Trophoblast cell (in vitro differentiated cells and primary cell): ENCODE measurements at regions not wholly inside any gene's neighbourhood (a gene's known extent, or its start where the extent isn't known, plus 50 kb on each side); places are given as distances from the start of the nearest gene placed in this dataset.
A peak's percentile ranks its signal among the peaks of the same experiment; 100 is the strongest.

ENCODE experiments used
- DNase-seq, 2 donors: peaks; one replicate each; pipeline ENCODE4 v3.0.0-alpha.2; 2016
- H2AFZ ChIP-seq: 2 replicates; pipeline ENCODE4 v1.6.1; 2013; ENCODE audit warnings: low read length, moderate library complexity, mild to moderate bottlenecking; ENCODE audit not compliant: insufficient read depth, poor library complexity
- H2AK5ac ChIP-seq: 2 replicates; pipeline ENCODE4 v1.6.1; 2013; ENCODE audit warnings: mild to moderate bottlenecking, low read length
- H2BK120ac ChIP-seq: 2 replicates; pipeline ENCODE4 v1.6.1; 2013; ENCODE audit warnings: low read length, mild to moderate bottlenecking, moderate library complexity; ENCODE audit not compliant: insufficient read depth, poor library complexity
- H2BK12ac ChIP-seq: 2 replicates; pipeline ENCODE4 v1.6.1; 2013; ENCODE audit warnings: mild to moderate bottlenecking, low read length, moderate library complexity
- H2BK5ac ChIP-seq: 2 replicates; pipeline ENCODE4 v1.6.1; 2013; ENCODE audit warnings: low read length, low read depth, moderate library complexity, mild to moderate bottlenecking; ENCODE audit not compliant: poor library complexity
- H3K14ac ChIP-seq: 2 replicates; pipeline ENCODE4 v1.6.1; 2013; ENCODE audit warnings: mild to moderate bottlenecking, low read length
- H3K18ac ChIP-seq: 2 replicates; pipeline ENCODE4 v1.6.1; 2013; ENCODE audit warnings: mild to moderate bottlenecking, low read length
- H3K23ac ChIP-seq: 2 replicates; pipeline ENCODE4 v1.6.1; 2013; ENCODE audit warnings: low read length
- H3K27ac ChIP-seq: 2 replicates; pipeline ENCODE4 v1.5.1; 2013; ENCODE audit warnings: low read depth, mild to moderate bottlenecking, inconsistent platforms, low read length, moderate library complexity
- H3K27me3 ChIP-seq: 2 replicates; pipeline ENCODE4 v1.6.1; 2013; ENCODE audit warnings: inconsistent platforms, mild to moderate bottlenecking, low read length, moderate library complexity; ENCODE audit not compliant: insufficient read depth
- H3K36me3 ChIP-seq, 2 experiments: 1 replicate in 1 of 2; 2 replicates in 1 of 2; pipeline ENCODE4 v1.6.1; 2013; ENCODE audit warnings: low read length in 2 of 2, mild to moderate bottlenecking in 2 of 2, moderate library complexity in 1 of 2; ENCODE audit not compliant: insufficient read depth in 2 of 2, control insufficient read depth in 1 of 2
- H3K4ac ChIP-seq: 2 replicates; pipeline ENCODE4 v1.6.1; 2013; ENCODE audit warnings: low read depth, mild to moderate bottlenecking, low read length, moderate library complexity
- H3K4me1 ChIP-seq, 2 experiments: 1 replicate in 1 of 2; 2 replicates in 1 of 2; pipeline ENCODE4 v1.6.1; 2013; ENCODE audit warnings: low read length in 2 of 2, mild to moderate bottlenecking in 2 of 2, moderate library complexity in 1 of 2; ENCODE audit not compliant: insufficient read depth in 2 of 2, control insufficient read depth in 1 of 2
- H3K4me2 ChIP-seq: 2 replicates; pipeline ENCODE4 v1.6.1; 2013; ENCODE audit warnings: inconsistent platforms, mild to moderate bottlenecking, low read length, moderate library complexity
- H3K4me3 ChIP-seq: 2 replicates; pipeline ENCODE4 v1.5.1; 2013; ENCODE audit warnings: mild to moderate bottlenecking, low read depth, low read length, inconsistent platforms
- H3K79me1 ChIP-seq: one replicate; pipeline ENCODE4 v1.6.1; 2013; ENCODE audit warnings: low read length
- H3K79me2 ChIP-seq: 2 replicates; pipeline ENCODE4 v1.6.1; 2013; ENCODE audit warnings: low read length, mild to moderate bottlenecking; ENCODE audit not compliant: control insufficient read depth, insufficient read depth, poor library complexity
- H3K9ac ChIP-seq: 2 replicates; pipeline ENCODE4 v1.6.1; 2013; ENCODE audit warnings: mild to moderate bottlenecking, low read length
- H3K9me3 ChIP-seq: 2 replicates; pipeline ENCODE4 v1.6.1; 2013; ENCODE audit warnings: low read depth, mild to moderate bottlenecking, control low read depth, inconsistent platforms, low read length; ENCODE audit not compliant: insufficient read depth
- H4K12ac ChIP-seq: 2 replicates; pipeline ENCODE4 v1.6.1; 2013; ENCODE audit warnings: low read depth, mild to moderate bottlenecking, low read length, moderate library complexity
- H4K8ac ChIP-seq: 2 replicates; pipeline ENCODE4 v1.6.1; 2013; ENCODE audit warnings: low read depth, mild to moderate bottlenecking, low read length, moderate library complexity
- H4K91ac ChIP-seq: one replicate; pipeline ENCODE4 v1.6.1; 2013; ENCODE audit warnings: low read depth, mild to moderate bottlenecking, low read length, moderate library complexity
- WGBS: extraction: QIAGEN DNeasy Blood & Tissue Kit; methylation state at CpG from one replicate; pipeline ENCODE4 v1.1.7; 2013; ENCODE audit warnings: missing lambda C conversion rate; ENCODE audit not compliant: insufficient read length, insufficient coverage; ENCODE audit errors: extremely low coverage; 5-methylcytosine and 5-hydroxymethylcytosine counted together

DNA sequence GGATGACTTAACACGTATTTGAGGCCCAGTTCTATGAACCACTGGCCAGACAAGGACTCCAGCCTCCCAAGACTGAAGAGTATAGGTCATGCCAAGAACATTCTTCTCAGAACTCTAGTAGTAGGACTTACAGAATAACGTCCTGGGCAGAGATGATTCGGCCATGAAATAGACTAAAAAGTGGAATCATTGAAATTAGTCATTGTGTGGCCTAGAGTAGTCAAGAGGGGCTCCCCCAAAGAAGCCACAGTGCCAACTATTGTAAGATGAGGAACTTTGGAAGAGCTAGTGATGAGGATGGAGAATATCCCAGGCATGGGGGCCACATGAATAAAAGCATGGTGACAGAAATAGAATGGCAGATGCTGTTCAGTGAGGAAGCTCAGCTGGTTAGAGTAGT is 101.1 kb downstream of the TRIB2 start:
- no peak overlapping the region for H3K4me3 ChIP-seq
- H3K23ac ChIP-seq, result no peak overlapping the region
- H2BK5ac ChIP-seq, result no peak overlapping the region
- no peak overlapping the region for H3K4me2 ChIP-seq
- no peak overlapping the region for H3K27ac ChIP-seq
- no peak overlapping the region for H4K91ac ChIP-seq
- H3K4ac ChIP-seq, result no peak overlapping the region
- H3K18ac ChIP-seq, result no peak overlapping the region
- H3K79me1 ChIP-seq, result no peaks in the 10 kb centered on the region
- no peak overlapping the region for H2BK12ac ChIP-seq
- no peaks in the 10 kb centered on the region for H3K9me3 ChIP-seq
- H3K36me3 ChIP-seq, result no peaks in the 10 kb centered on the region
- H3K9ac ChIP-seq, result no peak overlapping the region
- H2AFZ ChIP-seq, result no peak overlapping the region
- H2AK5ac ChIP-seq, result no peak overlapping the region
- WGBS, result no CpG with 5 or more reads among the region's 3 CpGs
- H2BK120ac ChIP-seq, result no peak overlapping the region
- H3K27me3 ChIP-seq, result no peaks in the 10 kb centered on the region
- DNase-seq, result no peak
- no peak overlapping the region for H4K8ac ChIP-seq
- no peak overlapping the region for H4K12ac ChIP-seq
- H3K79me2 ChIP-seq, result no peaks in the 10 kb centered on the region
- no peaks in the 10 kb centered on the region for H3K4me1 ChIP-seq
- no peak overlapping the region for H3K14ac ChIP-seq

DNA sequence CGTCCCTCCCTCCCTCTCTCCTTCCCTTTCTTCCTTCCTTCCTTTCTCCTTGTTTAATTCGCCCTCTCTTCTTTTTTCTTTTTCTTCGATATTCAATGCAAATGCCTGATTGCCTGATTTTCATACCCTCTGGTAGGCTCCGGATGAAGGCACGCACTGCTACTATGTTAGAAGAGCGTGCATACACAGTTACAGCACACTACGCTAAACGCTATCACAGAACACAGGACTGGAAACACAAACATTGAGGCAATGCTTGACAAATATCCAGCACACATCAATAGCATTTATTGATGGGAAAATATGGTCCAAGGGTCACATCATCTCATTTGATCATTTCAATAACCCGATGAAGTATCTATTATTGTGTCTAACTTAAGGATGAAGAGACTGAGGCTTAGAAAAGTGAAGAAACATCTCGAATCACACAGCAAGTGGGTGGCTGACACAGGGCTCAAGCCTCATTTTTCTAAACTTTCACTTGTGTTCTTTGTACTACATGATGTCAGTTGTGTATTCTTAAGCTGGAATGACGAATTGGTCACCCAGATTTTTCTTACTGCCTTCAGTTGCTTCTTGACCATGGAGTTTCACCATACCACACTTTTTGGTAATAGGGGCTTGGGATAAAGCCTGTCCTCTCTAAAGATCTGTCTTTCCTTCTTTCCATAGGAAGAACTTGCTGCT is 101.8 kb downstream of the TRIB2 start:
- Histone ChIP-seq H2BK12ac (no peak overlapping the region), H3K4me3 (no peak overlapping the region), H3K23ac (no peak overlapping the region), H3K36me3 (no peaks in the 10 kb centered on the region), H2AK5ac (no peak overlapping the region), H3K4me2 (no peak overlapping the region), H3K27me3 (no peaks in the 10 kb centered on the region), H3K79me2 (no peaks in the 10 kb centered on the region), H2AFZ (no peak overlapping the region), H3K9ac (no peak overlapping the region), H4K12ac (no peak overlapping the region), H2BK5ac (no peak overlapping the region), H4K91ac (no peak overlapping the region), H4K8ac (no peak overlapping the region), H3K4ac (no peak overlapping the region), H3K14ac (no peak overlapping the region), H3K79me1 (no peaks in the 10 kb centered on the region), H3K4me1 (no peaks in the 10 kb centered on the region), H3K18ac (no peak overlapping the region), H3K27ac (no peak overlapping the region), H3K9me3 (no peaks in the 10 kb centered on the region), H2BK120ac (no peak overlapping the region)
- no peak for DNase-seq
- WGBS, result no CpG with 5 or more reads among the region's 11 CpGs

DNA sequence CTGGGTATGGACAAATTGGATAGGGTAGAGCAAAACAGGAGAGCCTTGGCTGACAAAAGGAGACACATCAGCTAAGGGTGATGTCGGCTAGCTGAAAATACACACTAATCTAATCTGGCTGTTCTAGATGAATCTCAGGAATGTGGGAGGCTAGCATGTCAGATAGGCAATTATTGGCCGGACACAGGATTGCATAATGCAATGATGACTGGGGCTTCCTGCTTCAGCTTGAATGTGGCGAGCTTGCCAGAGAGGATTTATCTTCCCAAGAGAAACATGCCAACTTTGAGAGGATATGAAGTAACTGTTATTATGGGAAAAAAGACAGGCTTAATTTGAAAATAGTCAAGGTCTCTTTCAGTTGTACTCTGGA is 102.4 kb downstream of the TRIB2 start:
- Histone ChIP-seq H2BK5ac (no peak overlapping the region), H3K36me3 (no peaks in the 10 kb centered on the region), H4K8ac (no peak overlapping the region), H2AK5ac (no peak overlapping the region), H3K4me3 (no peak overlapping the region), H3K9me3 (no peaks in the 10 kb centered on the region), H3K14ac (no peak overlapping the region), H3K18ac (no peak overlapping the region), H3K27ac (no peak overlapping the region), H3K4ac (no peak overlapping the region), H3K9ac (no peak overlapping the region), H4K91ac (no peak overlapping the region), H3K79me1 (no peaks in the 10 kb centered on the region), H2AFZ (no peak overlapping the region), H3K4me2 (no peak overlapping the region), H3K27me3 (no peaks in the 10 kb centered on the region), H2BK120ac (no peak overlapping the region), H3K4me1 (no peaks in the 10 kb centered on the region), H4K12ac (no peak overlapping the region), H2BK12ac (no peak overlapping the region), H3K79me2 (no peaks in the 10 kb centered on the region), H3K23ac (no peak overlapping the region)
- peak; percentile 70 to 77 for DNase-seq
- no CpG with 5 or more reads among the region's 3 CpGs for WGBS

DNA sequence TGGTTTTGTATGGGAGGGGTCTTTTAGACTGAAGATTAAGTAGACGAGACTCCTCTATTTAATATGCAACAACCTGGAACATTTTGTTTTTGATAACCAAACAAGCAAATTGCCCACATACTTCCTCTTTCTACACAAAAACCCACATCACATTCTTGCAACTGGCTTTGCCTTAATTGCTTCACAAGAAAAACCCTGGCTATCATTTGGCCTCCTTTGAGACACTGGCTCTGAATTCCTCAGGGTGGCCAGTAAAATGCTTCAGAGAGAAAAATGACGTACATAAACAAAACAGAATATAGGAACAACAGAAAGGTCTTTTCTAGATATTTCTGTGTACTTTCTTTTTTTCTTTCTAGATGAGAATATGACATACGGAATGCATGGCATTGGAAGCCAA is 103.0 kb downstream of the TRIB2 start:
- Histone ChIP-seq H4K12ac (no peak overlapping the region), H2BK5ac (no peak overlapping the region), H2BK12ac (no peak overlapping the region), H2AK5ac (no peak overlapping the region), H3K9ac (no peak overlapping the region), H3K27ac (no peak overlapping the region), H3K23ac (no peak overlapping the region), H3K4ac (no peak overlapping the region), H2AFZ (no peak overlapping the region), H3K4me2 (no peak overlapping the region), H3K18ac (no peak overlapping the region), H4K8ac (no peak overlapping the region), H3K79me1 (peaks cover 2% of the 10 kb centered on the region), H3K27me3 (no peaks in the 10 kb centered on the region), H3K36me3 (no peaks in the 10 kb centered on the region), H3K4me1 (peaks cover 0 to 3% of the 10 kb centered on the region in 2 experiments), H3K4me3 (no peak overlapping the region), H3K9me3 (no peaks in the 10 kb centered on the region), H3K14ac (no peak overlapping the region), H2BK120ac (no peak overlapping the region), H4K91ac (no peak overlapping the region), H3K79me2 (no peaks in the 10 kb centered on the region)
- peak in 1 of 2 donors; percentile 44 for DNase-seq
- WGBS, result no CpG with 5 or more reads among the region's 3 CpGs
